ENCODE measurements at regions not wholly inside any gene's neighbourhood (a gene's known extent, or its start where the extent isn't known, plus 50 kb on each side); places are given as distances from the start of the nearest gene placed in this dataset.
A peak's percentile ranks its signal among the peaks of the same experiment; 100 is the strongest.

- ATAC-seq (ENCODE audit: insufficient read depth, low FRiP score) (no peak), DNase-seq (no peak)
- H3K36me3 ChIP-seq (ENCODE audit: control insufficient read depth in 4 of 4, insufficient read depth in 4 of 4, low read length in 4 of 4), result no peaks in the 10 kb centered on the region
- H3K27me3 ChIP-seq (ENCODE audit: control insufficient read depth in 3 of 3, insufficient read depth in 3 of 3, low read length in 2 of 3), result no peaks in the 10 kb centered on the region
- 72 to 85% methylated on average over 3 of the region's 3 CpGs for WGBS, 2 donors
- no peaks in the 10 kb centered on the region for H3K9me3 ChIP-seq (ENCODE audit: control insufficient read depth in 4 of 4, insufficient read depth in 3 of 4, low read length in 3 of 4)
- no peak for TF ChIP-seq CTCF (IDR thresholded peaks at IDR 0.05; ENCODE audit: control extremely low read depth, extremely low read depth)
- no peak overlapping the region for H3K4me3 ChIP-seq
- no peak overlapping the region for H3K27ac ChIP-seq (ENCODE audit: low read depth in 1 of 2, low read length in 1 of 2)
- H3K9ac ChIP-seq (ENCODE audit: insufficient read depth in 1 of 2, low read length in 2 of 2), result no peak overlapping the region
- H3K4me1 ChIP-seq (ENCODE audit: control insufficient read depth in 5 of 5, insufficient read depth in 5 of 5, low read length in 5 of 5), result peaks cover 0 to 15% (median 0%) of the 10 kb centered on the region in 5 donors
Observed at GRCh38 chr11:110990311-110990710, 255.2 kb upstream of the POU2AF2 start.

- TF ChIP-seq CTCF (IDR thresholded peaks at IDR 0.05; ENCODE audit: control extremely low read depth, extremely low read depth), result no peak
- H3K36me3 ChIP-seq (ENCODE audit: control insufficient read depth in 4 of 4, insufficient read depth in 4 of 4, low read length in 4 of 4), result no peaks in the 10 kb centered on the region
- DNase-seq (peak in 1 of 3 donors; percentile 67), ATAC-seq (ENCODE audit: insufficient read depth, low FRiP score) (no peak)
- no peaks in the 10 kb centered on the region for H3K9me3 ChIP-seq (ENCODE audit: control insufficient read depth in 4 of 4, insufficient read depth in 3 of 4, low read length in 3 of 4)
- H3K4me1 ChIP-seq (ENCODE audit: control insufficient read depth in 5 of 5, insufficient read depth in 5 of 5, low read length in 5 of 5), result peaks cover 0 to 15% (median 0%) of the 10 kb centered on the region in 5 donors
- H3K9ac ChIP-seq (ENCODE audit: insufficient read depth in 1 of 2, low read length in 2 of 2), result no peak overlapping the region
- H3K27me3 ChIP-seq (ENCODE audit: control insufficient read depth in 3 of 3, insufficient read depth in 3 of 3, low read length in 2 of 3), result no peaks in the 10 kb centered on the region
- no peak overlapping the region for H3K27ac ChIP-seq (ENCODE audit: low read depth in 1 of 2, low read length in 1 of 2)
- H3K4me3 ChIP-seq, result no peak overlapping the region
Observed at GRCh38 chr11:110989428-110990133, 255.9 kb upstream of the POU2AF2 start.

DNA sequence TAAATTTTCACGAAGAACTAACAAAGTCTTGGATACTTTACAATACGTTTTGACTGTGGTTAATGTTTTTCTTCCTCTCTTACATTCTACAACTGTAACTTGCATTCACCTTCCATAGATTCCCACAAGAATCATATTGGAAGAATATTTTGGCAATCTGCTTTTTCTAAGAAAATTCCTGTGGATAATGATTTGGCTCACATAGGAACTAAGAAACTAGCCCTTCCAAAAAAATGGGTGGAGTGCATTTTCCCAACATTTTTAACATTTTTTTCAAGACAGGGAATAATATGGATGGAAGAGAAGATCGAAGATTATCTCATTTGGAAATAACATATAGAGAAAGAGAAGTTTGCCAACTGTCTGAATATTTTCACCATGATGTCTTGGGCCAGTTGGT, 256.9 kb upstream of the POU2AF2 start:
- ATAC-seq (ENCODE audit: insufficient read depth, low FRiP score), result no peak
- no peaks in the 10 kb centered on the region for H3K36me3 ChIP-seq (ENCODE audit: control insufficient read depth in 4 of 4, insufficient read depth in 4 of 4, low read length in 4 of 4)
- H3K27me3 ChIP-seq (ENCODE audit: control insufficient read depth in 3 of 3, insufficient read depth in 3 of 3, low read length in 2 of 3), result no peaks in the 10 kb centered on the region
- no peak for TF ChIP-seq CTCF (IDR thresholded peaks at IDR 0.05; ENCODE audit: control extremely low read depth, extremely low read depth)
- no peak for DNase-seq
- H3K9me3 ChIP-seq (ENCODE audit: control insufficient read depth in 4 of 4, insufficient read depth in 3 of 4, low read length in 3 of 4), result no peaks in the 10 kb centered on the region
- H3K27ac ChIP-seq (ENCODE audit: low read depth in 1 of 2, low read length in 1 of 2), result no peak overlapping the region
- 83 to 89% methylated on average over 3 of the region's 3 CpGs for WGBS, 2 donors
- H3K4me1 ChIP-seq (ENCODE audit: control insufficient read depth in 5 of 5, insufficient read depth in 5 of 5, low read length in 5 of 5), result peaks cover 0 to 15% (median 0%) of the 10 kb centered on the region in 5 donors
- H3K9ac ChIP-seq (ENCODE audit: insufficient read depth in 1 of 2, low read length in 2 of 2), result no peak overlapping the region
- H3K4me3 ChIP-seq, result no peak overlapping the region

- no peak overlapping the region for H3K9ac ChIP-seq (ENCODE audit: insufficient read depth in 1 of 2, low read length in 2 of 2)
- no peaks in the 10 kb centered on the region for H3K27me3 ChIP-seq (ENCODE audit: control insufficient read depth in 3 of 3, insufficient read depth in 3 of 3, low read length in 2 of 3)
- H3K27ac ChIP-seq (ENCODE audit: low read depth in 1 of 2, low read length in 1 of 2), result no peak overlapping the region
- 91% methylated on average over 7 of the region's 7 CpGs for WGBS, 2 donors
- H3K36me3 ChIP-seq (ENCODE audit: control insufficient read depth in 4 of 4, insufficient read depth in 4 of 4, low read length in 4 of 4), result no peaks in the 10 kb centered on the region
- no peak for TF ChIP-seq CTCF (IDR thresholded peaks at IDR 0.05; ENCODE audit: control extremely low read depth, extremely low read depth)
- no peak for ATAC-seq (ENCODE audit: insufficient read depth, low FRiP score)
- H3K4me3 ChIP-seq, result no peak overlapping the region
- H3K9me3 ChIP-seq (ENCODE audit: control insufficient read depth in 4 of 4, insufficient read depth in 3 of 4, low read length in 3 of 4), result peaks cover 0 to 2% (median 0%) of the 10 kb centered on the region in 4 donors
- H3K4me1 ChIP-seq (ENCODE audit: control insufficient read depth in 5 of 5, insufficient read depth in 5 of 5, low read length in 5 of 5), result peaks cover 0 to 9% (median 0%) of the 10 kb centered on the region in 5 donors
- no peak for DNase-seq
Observed at GRCh38 chr11:110986016-110986415, 259.5 kb upstream of the POU2AF2 start.
